ENCODE measurements at regions not wholly inside any gene's neighbourhood (a gene's known extent, or its start where the extent isn't known, plus 50 kb on each side); places are given as distances from the start of the nearest gene placed in this dataset.
"Not testable (repeated sequence)": the region's sequence is repeated elsewhere in the genome, so short reads cannot be mapped to it uniquely, and the experiment has no call there.

DNA sequence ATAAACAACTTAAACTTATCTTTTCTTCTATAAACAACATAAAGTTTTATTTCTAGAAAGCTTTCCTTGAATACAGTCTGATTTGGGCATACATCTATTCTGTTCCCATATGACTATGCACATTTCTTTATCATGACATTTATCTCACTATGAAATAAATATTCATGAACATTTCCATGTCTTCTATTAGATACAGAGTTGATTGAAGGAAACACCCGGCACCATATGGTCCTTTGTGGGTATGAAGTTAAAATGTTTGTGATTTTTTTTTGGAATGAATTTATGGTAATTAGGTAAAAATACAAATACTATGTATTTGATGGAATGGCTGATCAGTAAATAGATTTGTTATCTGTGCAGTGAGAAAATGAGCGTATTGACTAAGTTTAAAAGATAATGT, 1209.8 kb upstream of the ACO1 start:
- no peak overlapping the region for H3K4me3 ChIP-seq (ENCODE audit: control insufficient read depth, low read depth, low read length)
- TF ChIP-seq CTCF (conservative IDR thresholded peaks at IDR 0.05; ENCODE audit: control insufficient read depth, insufficient read depth, low read depth, low read length): no peak
- no peak for DNase-seq (ENCODE audit: low read depth)

- H3K4me3 ChIP-seq (ENCODE audit: control insufficient read depth, low read depth, low read length): no peak overlapping the region
- peak; percentile 4 for DNase-seq (ENCODE audit: low read depth)
- TF ChIP-seq CTCF (conservative IDR thresholded peaks at IDR 0.05; ENCODE audit: control insufficient read depth, insufficient read depth, low read depth, low read length): no peak
Observed at GRCh38 chr9:31183866-31184265, 1200.6 kb upstream of the ACO1 start.

DNA sequence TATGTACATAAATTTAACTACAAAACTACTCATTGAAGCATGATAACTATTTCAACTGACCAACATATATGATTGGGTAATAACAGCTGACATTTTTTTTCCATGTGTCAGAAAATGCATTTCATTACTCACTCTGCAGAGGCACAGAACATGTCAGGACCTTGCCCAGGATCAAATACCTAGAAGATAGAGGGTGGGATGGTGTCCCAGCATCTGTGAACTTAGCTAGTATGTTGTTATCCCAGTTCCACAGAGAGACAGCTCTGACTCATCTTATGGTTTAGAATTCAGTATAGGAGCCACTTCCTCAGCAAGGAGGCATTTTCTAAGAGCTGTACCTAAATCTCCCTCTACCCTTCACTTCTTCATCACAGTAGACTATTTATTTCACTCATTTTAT, 1198.6 kb upstream of the ACO1 start:
- TF ChIP-seq CTCF (conservative IDR thresholded peaks at IDR 0.05; ENCODE audit: control insufficient read depth, insufficient read depth, low read depth, low read length): no peak
- DNase-seq (ENCODE audit: low read depth): peak; percentile 72
- H3K4me3 ChIP-seq (ENCODE audit: control insufficient read depth, low read depth, low read length): no peak overlapping the region

DNA sequence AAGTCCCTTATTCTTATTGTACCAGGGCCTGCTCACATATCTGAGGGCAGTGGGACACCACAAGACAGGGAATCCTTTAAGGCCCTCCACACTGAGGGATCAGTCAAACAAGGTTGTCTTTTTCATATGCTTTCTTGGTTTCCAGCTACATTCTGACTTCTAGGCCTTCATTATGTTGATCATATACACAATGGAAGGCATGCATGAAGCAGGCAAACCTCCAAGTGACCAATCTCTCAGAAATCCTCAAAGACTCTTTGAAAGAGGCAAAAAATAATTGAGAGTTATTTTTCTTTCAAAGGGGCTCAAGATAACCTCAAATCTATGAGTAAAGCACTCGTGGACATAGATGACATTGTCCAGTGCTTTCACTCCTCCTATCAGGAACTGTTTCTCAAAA, 1195.9 kb upstream of the ACO1 start:
- H3K4me3 ChIP-seq (ENCODE audit: control insufficient read depth, low read depth, low read length): no peak overlapping the region
- no peak for TF ChIP-seq CTCF (conservative IDR thresholded peaks at IDR 0.05; ENCODE audit: control insufficient read depth, insufficient read depth, low read depth, low read length)
- DNase-seq (ENCODE audit: low read depth): no peak

DNA sequence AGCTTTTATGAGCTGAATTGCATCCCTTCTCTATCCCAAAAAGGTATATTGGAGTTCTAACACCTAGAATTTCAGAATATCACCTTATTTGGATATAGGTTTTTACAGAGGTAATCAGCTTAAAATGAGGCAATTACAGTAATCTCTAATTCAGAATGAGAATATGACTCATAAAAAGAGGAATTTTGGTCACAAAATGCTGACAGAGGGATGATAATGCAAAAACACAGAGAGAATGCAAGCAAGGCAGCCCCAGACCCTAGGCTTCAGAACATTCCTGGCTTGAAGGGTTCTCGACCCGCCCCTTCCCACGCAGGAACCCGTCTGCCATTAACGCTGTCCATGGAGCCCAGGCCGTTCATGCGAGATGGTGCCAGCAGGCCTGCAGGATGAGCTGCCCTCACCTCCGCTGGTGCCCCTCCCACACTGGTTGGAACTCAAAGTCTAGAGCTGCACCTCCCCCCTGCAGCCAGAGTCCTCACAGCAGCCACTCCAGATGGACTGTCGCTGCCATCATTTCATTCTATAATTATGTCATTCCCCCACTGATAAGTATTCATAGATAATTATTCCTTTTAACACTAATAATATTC, 1173.4 kb upstream of the ACO1 start:
- no peak for TF ChIP-seq CTCF (conservative IDR thresholded peaks at IDR 0.05; ENCODE audit: control insufficient read depth, insufficient read depth, low read depth, low read length)
- no peak for DNase-seq (ENCODE audit: low read depth)

DNA sequence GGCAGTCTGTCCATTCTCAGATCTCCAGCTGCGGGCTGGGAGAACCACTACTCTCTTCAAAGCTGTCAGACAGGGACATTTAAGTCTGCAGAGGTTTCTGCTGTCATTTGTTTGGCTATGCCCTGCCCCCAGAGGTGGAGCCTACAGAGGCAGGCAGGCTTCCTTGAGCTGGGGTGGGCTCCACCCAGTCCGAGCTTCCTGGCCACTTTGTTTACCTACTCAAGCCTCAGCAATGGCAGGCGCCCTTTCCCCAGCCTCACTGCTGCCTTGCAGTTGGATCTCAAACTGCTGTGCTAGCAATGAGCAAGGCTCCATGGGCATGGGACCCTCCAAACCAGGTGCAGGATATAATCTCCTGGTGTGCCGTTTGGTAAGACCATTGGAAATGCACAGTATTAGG, 1154.5 kb upstream of the ACO1 start:
- not testable (repeated sequence) for DNase-seq (ENCODE audit: low read depth); H3K4me3 ChIP-seq (ENCODE audit: control insufficient read depth, low read depth, low read length)

More for the DNA sequence above, 1173.4 kb upstream of the ACO1 start:
- no peak overlapping the region for H3K4me3 ChIP-seq (ENCODE audit: control insufficient read depth, low read depth, low read length)

DNA sequence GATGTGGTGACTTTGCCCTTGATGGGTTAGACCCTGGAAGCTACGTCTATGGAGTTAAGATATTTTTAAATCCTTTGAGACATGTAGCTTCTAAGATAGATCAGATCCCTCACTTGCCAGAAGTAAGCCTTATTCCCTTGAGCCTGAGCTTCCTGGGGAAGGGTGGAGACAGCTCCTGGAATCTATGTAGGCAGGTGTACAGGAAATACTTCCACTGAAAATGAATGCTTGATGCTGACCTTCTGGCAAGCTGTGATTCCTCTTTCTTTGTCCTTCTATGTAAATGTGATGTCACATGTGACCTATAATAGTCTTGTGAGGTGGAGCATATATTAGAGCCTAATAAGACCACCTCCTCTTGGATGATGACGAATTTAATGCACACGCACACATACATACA, 1152.0 kb upstream of the ACO1 start:
- H3K4me3 ChIP-seq (ENCODE audit: control insufficient read depth, low read depth, low read length): no peak overlapping the region
- DNase-seq (ENCODE audit: low read depth): no peak
- no peak for TF ChIP-seq CTCF (conservative IDR thresholded peaks at IDR 0.05; ENCODE audit: control insufficient read depth, insufficient read depth, low read depth, low read length)
